IPS DF 6.9 (cell line): ENCODE measurements at regions not wholly inside any gene's neighbourhood (a gene's known extent, or its start where the extent isn't known, plus 50 kb on each side); places are given as distances from the start of the nearest gene placed in this dataset.
A peak's percentile ranks its signal among the peaks of the same experiment; 100 is the strongest.
"Not testable (repeated sequence)": the region's sequence is repeated elsewhere in the genome, so short reads cannot be mapped to it uniquely, and the experiment has no call there.

Experiments
- DNase-seq: peaks from one replicate; pipeline ENCODE4 v3.0.0-alpha.2; 2013; ENCODE audit warnings: low read depth, low spot score
- H3K27ac ChIP-seq: one replicate; pipeline ENCODE4 v1.5.1; 2013; ENCODE audit warnings: low read length, control low read depth
- H3K27me3 ChIP-seq: 2 replicates; pipeline ENCODE4 v1.6.1; 2013; ENCODE audit warnings: mild to moderate bottlenecking, low read length; ENCODE audit not compliant: control insufficient read depth, insufficient read depth
- H3K36me3 ChIP-seq: 2 replicates; pipeline ENCODE4 v1.6.1; 2013; ENCODE audit warnings: low read length; ENCODE audit not compliant: control insufficient read depth, insufficient read depth
- H3K4me1 ChIP-seq: 2 replicates; pipeline ENCODE4 v1.6.1; 2013; ENCODE audit warnings: low read length; ENCODE audit not compliant: control insufficient read depth, insufficient read depth
- H3K4me3 ChIP-seq: 2 replicates; pipeline ENCODE4 v1.5.1; 2013; ENCODE audit warnings: mild to moderate bottlenecking, low read length
- H3K9me3 ChIP-seq: 2 replicates; pipeline ENCODE4 v1.6.1; 2013; ENCODE audit warnings: low read length, inconsistent platforms; ENCODE audit not compliant: control insufficient read depth, insufficient read depth
- WGBS: extraction: QIAGEN DNeasy Blood & Tissue Kit; methylation state at CpG from one replicate; pipeline ENCODE4 v1.1.7; 2013; ENCODE audit warnings: mixed read lengths, missing lambda C conversion rate; ENCODE audit not compliant: insufficient read length, insufficient coverage; 5-methylcytosine and 5-hydroxymethylcytosine counted together

DNA sequence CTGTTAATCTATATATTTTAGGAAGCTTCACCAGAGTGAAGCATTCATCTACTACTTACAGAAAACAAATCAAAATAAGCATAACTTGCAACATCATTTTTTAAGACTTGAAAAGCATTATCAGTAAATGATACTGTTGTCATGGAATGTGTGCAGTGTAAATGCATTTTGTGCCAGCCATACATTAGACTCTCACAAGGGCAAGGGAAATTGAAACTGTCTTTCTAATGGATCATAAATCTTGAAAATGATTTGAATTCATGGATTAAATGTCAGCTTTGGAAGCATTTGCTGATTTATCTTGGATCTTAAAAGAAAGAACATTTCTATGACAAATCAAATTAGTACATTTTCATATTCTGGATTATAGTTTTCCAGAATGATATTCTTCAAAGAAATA lies 338.3 kb upstream of the SGO1 start:
- no peaks in the 10 kb centered on the region for H3K36me3 ChIP-seq
- H3K27me3 ChIP-seq: no peaks in the 10 kb centered on the region
- H3K4me1 ChIP-seq: no peaks in the 10 kb centered on the region
- no peak for DNase-seq
- no peak overlapping the region for H3K27ac ChIP-seq
- no peaks in the 10 kb centered on the region for H3K9me3 ChIP-seq
- H3K4me3 ChIP-seq: no peak overlapping the region

GRCh38 chr3:20523293-20523692 lies 337.3 kb upstream of the SGO1 start:
- Histone ChIP-seq H3K4me1 (no peaks in the 10 kb centered on the region), H3K27ac (no peak overlapping the region), H3K36me3 (no peaks in the 10 kb centered on the region), H3K27me3 (no peaks in the 10 kb centered on the region), H3K4me3 (no peak overlapping the region), H3K9me3 (no peaks in the 10 kb centered on the region)
- DNase-seq: no peak

GRCh38 chr3:20517316-20517715 lies 331.3 kb upstream of the SGO1 start:
- not testable (repeated sequence) for H3K9me3 ChIP-seq, H3K36me3 ChIP-seq, H3K27ac ChIP-seq, H3K4me1 ChIP-seq, DNase-seq, H3K4me3 ChIP-seq, H3K27me3 ChIP-seq
- WGBS: no CpG with 5 or more reads among the region's 10 CpGs

- Histone ChIP-seq H3K9me3 (no peaks in the 10 kb centered on the region), H3K36me3 (no peaks in the 10 kb centered on the region), H3K4me1 (no peaks in the 10 kb centered on the region), H3K27me3 (no peaks in the 10 kb centered on the region), H3K27ac (no peak overlapping the region), H3K4me3 (no peak overlapping the region)
- DNase-seq: no peak
Measured at GRCh38 chr3:20516311-20516710, 330.3 kb upstream of the SGO1 start.

DNA sequence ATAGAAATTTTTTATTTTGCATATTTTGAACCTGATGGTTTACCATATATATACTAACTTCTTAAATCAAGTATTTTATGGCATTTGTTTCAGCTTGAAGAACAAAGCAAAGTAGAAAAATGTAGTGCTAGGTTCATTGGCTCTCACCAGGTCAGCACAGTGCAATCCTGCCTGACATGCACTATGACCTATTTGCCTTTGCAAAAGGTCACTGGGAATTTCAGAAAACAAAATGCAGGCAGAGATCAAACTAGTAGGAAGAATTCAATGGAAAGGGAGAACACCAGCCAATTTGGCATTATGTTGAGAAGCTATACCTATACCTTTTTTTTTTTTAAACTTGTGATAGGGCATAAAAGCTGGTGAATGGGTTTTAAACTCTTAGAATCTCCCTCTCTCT lies 329.8 kb upstream of the SGO1 start:
- Histone ChIP-seq H3K4me3 (no peak overlapping the region), H3K27me3 (no peaks in the 10 kb centered on the region), H3K4me1 (no peaks in the 10 kb centered on the region), H3K36me3 (no peaks in the 10 kb centered on the region), H3K9me3 (no peaks in the 10 kb centered on the region), H3K27ac (no peak overlapping the region)
- DNase-seq: no peak

DNA sequence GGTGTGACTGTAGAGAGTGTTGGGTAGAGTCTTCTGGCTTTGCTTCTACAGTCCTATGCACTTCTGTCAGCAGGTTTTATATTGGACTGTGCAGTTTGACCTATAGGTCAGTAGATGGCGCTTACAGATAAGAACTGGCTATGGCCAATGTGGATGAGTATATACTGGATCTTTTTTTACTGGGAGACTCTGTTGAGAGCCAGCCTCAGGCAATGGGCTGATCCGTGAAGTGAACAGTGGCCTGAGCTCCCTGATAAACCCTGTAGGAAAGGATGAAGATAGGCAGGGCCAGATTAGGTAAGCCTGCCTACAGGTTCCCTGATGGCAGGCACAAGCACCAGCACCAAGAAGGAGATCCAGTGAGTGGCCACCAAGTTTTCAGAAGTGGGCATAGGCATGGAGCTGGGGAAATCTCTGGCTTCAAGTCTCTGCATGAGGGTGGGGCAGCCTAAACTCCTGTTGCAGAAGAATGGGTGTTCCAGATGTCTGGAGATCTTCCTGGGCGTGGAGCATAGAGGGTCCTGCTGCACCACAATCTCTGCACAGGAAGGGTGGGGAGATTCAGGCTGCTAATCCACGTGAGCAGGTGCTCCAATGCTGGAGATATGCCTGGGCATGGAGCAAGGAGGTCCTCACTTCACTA lies 326.0 kb upstream of the SGO1 start:
- WGBS: no CpG with 5 or more reads among the region's 4 CpGs
- Histone ChIP-seq H3K27ac (no peak overlapping the region), H3K4me3 (no peak overlapping the region), H3K9me3 (no peaks in the 10 kb centered on the region), H3K4me1 (no peaks in the 10 kb centered on the region), H3K36me3 (no peaks in the 10 kb centered on the region), H3K27me3 (no peaks in the 10 kb centered on the region)
- peak; percentile 31 for DNase-seq

GRCh38 chr3:20510396-20510795 lies 324.4 kb upstream of the SGO1 start:
- H3K27ac ChIP-seq: no peak overlapping the region
- no peak for DNase-seq
- no peaks in the 10 kb centered on the region for H3K4me1 ChIP-seq
- no peaks in the 10 kb centered on the region for H3K9me3 ChIP-seq
- WGBS: no CpG with 5 or more reads among the region's 4 CpGs
- no peaks in the 10 kb centered on the region for H3K27me3 ChIP-seq
- H3K36me3 ChIP-seq: no peaks in the 10 kb centered on the region
- H3K4me3 ChIP-seq: no peak overlapping the region

- Histone ChIP-seq H3K36me3 (no peaks in the 10 kb centered on the region), H3K9me3 (no peaks in the 10 kb centered on the region), H3K4me1 (no peaks in the 10 kb centered on the region), H3K4me3 (no peak overlapping the region), H3K27me3 (no peaks in the 10 kb centered on the region), H3K27ac (no peak overlapping the region)
- WGBS: no CpG with 5 or more reads among the region's 1 CpG
- DNase-seq: no peak
Measured at GRCh38 chr3:20503394-20504082, 317.5 kb upstream of the SGO1 start.

DNA sequence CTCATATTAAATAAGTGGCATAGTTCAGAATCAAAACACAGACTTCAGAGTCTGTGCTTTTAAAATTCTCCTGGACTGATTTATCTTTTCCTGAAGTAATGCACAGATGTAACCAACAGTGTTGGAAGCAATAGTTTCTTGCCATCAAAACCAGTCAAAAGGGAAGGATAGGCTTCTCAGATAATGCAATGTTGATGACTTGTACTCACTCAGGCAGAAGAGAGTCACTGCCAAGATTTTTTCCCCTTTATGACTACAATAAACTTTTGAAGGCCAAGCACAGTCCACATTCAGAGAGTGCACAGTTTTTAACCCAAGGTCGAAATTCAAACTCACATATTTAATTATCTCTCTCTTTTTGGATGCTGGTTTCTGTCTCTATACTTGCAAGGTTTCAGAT lies 305.0 kb upstream of the SGO1 start:
- no peak for DNase-seq
- WGBS: no CpG with 5 or more reads among the region's 1 CpG

DNA sequence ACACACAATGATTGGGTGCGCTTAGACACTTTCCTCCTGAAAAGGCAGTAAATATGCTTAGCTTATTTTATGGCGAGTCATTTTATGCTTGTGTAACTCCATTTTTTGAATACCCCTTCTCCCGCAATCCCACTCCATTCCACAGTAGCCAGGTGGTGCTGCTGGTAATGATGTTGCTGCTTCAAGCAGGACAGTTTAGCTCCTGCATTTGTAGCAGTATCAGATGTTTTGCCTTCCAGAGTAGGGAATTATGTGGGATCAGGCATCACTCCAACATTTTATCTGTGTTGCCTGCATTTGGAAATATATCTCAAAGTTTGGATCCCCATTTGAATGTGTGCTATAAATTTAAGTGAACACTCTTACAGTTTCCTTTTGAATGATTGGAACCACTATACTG lies 302.1 kb upstream of the SGO1 start:
- Histone ChIP-seq H3K4me1 (no peaks in the 10 kb centered on the region), H3K27me3 (no peaks in the 10 kb centered on the region), H3K4me3 (no peak overlapping the region), H3K27ac (no peak overlapping the region), H3K36me3 (no peaks in the 10 kb centered on the region), H3K9me3 (no peaks in the 10 kb centered on the region)
- DNase-seq: no peak
- no CpG with 5 or more reads among the region's 3 CpGs for WGBS

More for the DNA sequence above, 305.0 kb upstream of the SGO1 start:
- H3K9me3 ChIP-seq: no peaks in the 10 kb centered on the region
- no peaks in the 10 kb centered on the region for H3K27me3 ChIP-seq
- H3K4me1 ChIP-seq: no peaks in the 10 kb centered on the region
- no peak overlapping the region for H3K27ac ChIP-seq
- no peaks in the 10 kb centered on the region for H3K36me3 ChIP-seq
- H3K4me3 ChIP-seq: no peak overlapping the region

GRCh38 chr3:20484126-20484525 lies 298.1 kb upstream of the SGO1 start:
- no peak for DNase-seq
- Histone ChIP-seq H3K27me3 (no peaks in the 10 kb centered on the region), H3K36me3 (no peaks in the 10 kb centered on the region), H3K9me3 (no peaks in the 10 kb centered on the region), H3K4me1 (no peaks in the 10 kb centered on the region), H3K27ac (no peak overlapping the region), H3K4me3 (no peak overlapping the region)
- WGBS: no CpG with 5 or more reads among the region's 2 CpGs
